HG03066 (cell line): ENCODE measurements at regions not wholly inside any gene's neighbourhood (a gene's known extent, or its start where the extent isn't known, plus 50 kb on each side); places are given as distances from the start of the nearest gene placed in this dataset.

Experiments used
- ATAC-seq: cut with Tn5 transposase; IDR thresholded peaks from one replicate; pipeline ENCODE4 v1.9.1; 2021; ENCODE audit warnings: low read depth; ENCODE audit not compliant: unreplicated experiment

DNA sequence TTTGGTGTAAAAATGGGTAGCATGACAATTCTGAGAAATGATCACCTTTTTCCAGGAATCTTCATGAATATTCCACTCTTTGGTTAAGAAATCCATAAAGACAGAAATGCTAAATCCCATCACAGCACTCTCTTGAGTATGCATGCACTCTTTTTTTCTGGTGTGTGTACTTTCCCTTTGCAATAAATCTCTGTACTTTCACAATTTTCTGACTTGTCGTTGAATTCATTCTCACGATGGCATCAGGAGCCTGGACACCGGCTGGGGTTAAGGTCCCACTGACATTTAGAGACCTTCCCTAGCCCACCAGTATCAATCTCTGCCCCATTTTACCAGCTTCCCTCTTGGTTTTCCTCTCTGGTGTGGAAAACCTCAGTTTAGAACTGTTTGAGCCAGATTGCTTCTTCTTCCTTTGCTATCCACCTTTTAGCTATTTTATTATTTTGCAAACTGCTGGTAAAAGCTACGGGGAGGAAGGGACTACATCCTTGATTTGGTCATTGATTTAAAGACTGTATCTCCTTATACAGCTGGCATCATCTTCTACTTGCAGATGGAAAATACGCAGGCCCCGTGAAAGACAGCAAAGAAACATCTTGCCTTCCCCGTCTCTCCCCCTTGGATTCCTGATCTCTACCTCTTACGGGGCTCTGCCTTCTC is 59.9 kb upstream of the ZFR start:
- ATAC-seq, result no peak

- ATAC-seq, result no peak
Observed at GRCh38 chr5:32503261-32503660, 58.7 kb upstream of the ZFR start.

- no peak for ATAC-seq
Observed at GRCh38 chr5:32501071-32502002, 56.8 kb upstream of the ZFR start.

DNA sequence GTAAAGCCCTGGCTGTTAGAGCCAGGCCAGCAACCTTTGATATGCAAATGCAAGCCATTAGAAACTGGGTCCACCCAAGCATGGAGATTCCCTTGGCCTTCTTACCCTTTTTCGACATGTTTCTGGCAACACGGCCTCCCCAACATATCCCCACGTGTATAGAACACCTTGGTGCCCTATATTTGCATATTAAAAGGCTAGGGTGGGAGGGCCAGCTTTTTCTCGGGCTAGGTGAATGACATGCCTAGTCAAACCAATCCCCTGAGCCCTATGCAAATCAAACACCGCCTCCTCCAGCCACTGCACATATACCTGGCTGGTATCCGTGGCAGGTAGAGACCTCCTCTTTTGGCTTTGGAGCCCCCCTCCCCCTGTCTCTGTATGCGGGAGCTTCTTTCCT is 55.6 kb upstream of the ZFR start:
- no peak for ATAC-seq

GRCh38 chr5:32499261-32499660 is 54.7 kb upstream of the ZFR start:
- no peak for ATAC-seq

- ATAC-seq, result no peak
Observed at GRCh38 chr5:32498484-32498883, 53.9 kb upstream of the ZFR start.

- ATAC-seq, result no peak
Observed at GRCh38 chr5:32496104-32496503, 51.6 kb upstream of the ZFR start.

DNA sequence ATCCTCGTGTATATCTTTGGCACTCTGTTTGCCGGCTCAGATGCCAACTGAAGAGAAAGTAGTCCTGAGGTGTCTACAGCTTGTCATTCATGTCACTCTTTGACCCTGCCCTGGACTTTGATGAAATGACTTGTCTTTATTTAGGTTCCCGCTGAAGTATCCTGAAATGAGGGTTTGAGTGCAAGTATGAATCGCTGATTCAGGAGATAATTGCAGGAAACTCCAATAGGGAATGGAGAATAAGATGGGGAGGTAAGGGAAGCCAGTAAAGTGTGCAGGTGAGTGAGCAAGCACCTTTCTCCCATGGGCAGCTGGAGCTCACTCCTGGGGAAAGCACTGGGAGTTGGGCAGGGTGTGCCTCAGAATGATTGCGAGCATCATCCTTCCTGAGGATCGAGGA is 50.3 kb upstream of the ZFR start:
- no peak for ATAC-seq
